Ishikawa (cell line): ENCODE measurements at regions not wholly inside any gene's neighbourhood (a gene's known extent, or its start where the extent isn't known, plus 50 kb on each side); places are given as distances from the start of the nearest gene placed in this dataset.

ENCODE experiments used
- CEBPB ChIP-seq: IDR thresholded peaks from 2 replicates; pipeline ENCODE4 v1.6.1; 2012
- CREB1 ChIP-seq: IDR thresholded peaks from 2 replicates; pipeline ENCODE4 v1.6.1; 2012; ENCODE audit warnings: low read depth
- EGR1 ChIP-seq: IDR thresholded peaks from 2 replicates; pipeline ENCODE4 v1.6.1; 2012
- EP300 ChIP-seq: IDR thresholded peaks from 2 replicates; pipeline ENCODE4 v1.6.1; 2012; ENCODE audit warnings: borderline replicate concordance
- FOXM1 ChIP-seq: IDR thresholded peaks from 2 replicates; pipeline ENCODE4 v1.6.1; 2012; ENCODE audit warnings: low read depth, borderline replicate concordance
- MAX ChIP-seq: IDR thresholded peaks from 2 replicates; pipeline ENCODE4 v1.6.1; 2012
- NFIC ChIP-seq: IDR thresholded peaks from 2 replicates; pipeline ENCODE4 v1.6.1; 2012
- RAD21 ChIP-seq: IDR thresholded peaks from 2 replicates; pipeline ENCODE4 v1.6.1; 2012; ENCODE audit warnings: low read depth
- REST ChIP-seq: IDR thresholded peaks from 2 replicates; pipeline ENCODE4 v1.6.1; 2012; ENCODE audit warnings: low read depth, mild to moderate bottlenecking
- TEAD4 ChIP-seq: IDR thresholded peaks from 2 replicates; pipeline ENCODE4 v1.6.1; 2012
- USF1 ChIP-seq: IDR thresholded peaks from 2 replicates; pipeline ENCODE4 v1.6.1; 2012
- YY1 ChIP-seq: IDR thresholded peaks from 2 replicates; pipeline ENCODE4 v1.6.1; 2012; ENCODE audit warnings: low read depth
- ZBTB7A ChIP-seq: IDR thresholded peaks from 2 replicates; pipeline ENCODE4 v1.6.1; 2012; ENCODE audit warnings: low read depth

- no peak for TF ChIP-seq EP300
- TF ChIP-seq RAD21, result no peak
- no peak for TF ChIP-seq CEBPB
- no peak for TF ChIP-seq MAX
- no peak for TF ChIP-seq ZBTB7A
- no peak for TF ChIP-seq CREB1
- TF ChIP-seq TEAD4, result no peak
- TF ChIP-seq FOXM1, result no peak
- no peak for TF ChIP-seq YY1
- TF ChIP-seq NFIC, result no peak
- no peak for TF ChIP-seq EGR1
- TF ChIP-seq REST, result no peak
- no peak for TF ChIP-seq USF1
These were observed 153.5 kb upstream of the ZEB2 start for GRCh38 chr2:144673456-144673855.
